Posterior cingulate gyrus (tissue), 11 donors: ENCODE measurements at regions not wholly inside any gene's neighbourhood (a gene's known extent, or its start where the extent isn't known, plus 50 kb on each side); places are given as distances from the start of the nearest gene placed in this dataset.

Experiments used
- DNase-seq, 10 donors: peaks; one replicate each; pipeline versions ENCODE4 v3.0.0 to v3.0.0-alpha.2; 2020 to 2021; ENCODE audit warnings: mixed read lengths in 3 of 10
- intact Hi-C: fragments of 100-400 bp; cut with DNase I; formaldehyde crosslinking; loops from one replicate; pipeline ENCODE4 v1.15.1; 2023

GRCh38 chr11:109552376-109552775 is 130.4 kb downstream of the C11orf87 start:
- DNase-seq = no peak
- intact Hi-C loops = no loop called here

- intact Hi-C loops = no loop called here
- no peak for DNase-seq
These were observed 131.3 kb downstream of the C11orf87 start for GRCh38 chr11:109553284-109553683.

GRCh38 chr11:109554951-109555350 is 133.0 kb downstream of the C11orf87 start:
- DNase-seq = no peak
- intact Hi-C loops = no loop called here

- DNase-seq = no peak
- intact Hi-C loops = no loop called here
These were observed 142.3 kb downstream of the C11orf87 start for GRCh38 chr11:109564241-109564640.

GRCh38 chr11:109582470-109582869 is 160.5 kb downstream of the C11orf87 start:
- intact Hi-C loops = no loop called here
- DNase-seq = no peak

GRCh38 chr11:109584001-109584972 is 162.3 kb downstream of the C11orf87 start:
- intact Hi-C loops = no loop called here
- DNase-seq = no peak

- intact Hi-C loops = no loop called here
- no peak for DNase-seq
These were observed 164.8 kb downstream of the C11orf87 start for GRCh38 chr11:109586789-109587188.

GRCh38 chr11:109590782-109591181 is 168.8 kb downstream of the C11orf87 start:
- DNase-seq = no peak
- intact Hi-C loops = no loop called here

GRCh38 chr11:109597336-109597735 is 175.3 kb downstream of the C11orf87 start:
- no peak for DNase-seq
- intact Hi-C loops = no loop called here

- intact Hi-C loops = no loop called here
- DNase-seq = no peak
These were observed 182.8 kb downstream of the C11orf87 start for GRCh38 chr11:109604481-109605400.

GRCh38 chr11:109606256-109606655 is 184.3 kb downstream of the C11orf87 start:
- intact Hi-C loops = no loop called here

GRCh38 chr11:109609454-109610185 is 187.6 kb downstream of the C11orf87 start:
- intact Hi-C loops = no loop called here

More at GRCh38 chr11:109606256-109606655, 184.3 kb downstream of the C11orf87 start:
- DNase-seq = no peak

GRCh38 chr11:109612496-109612895 is 190.5 kb downstream of the C11orf87 start:
- DNase-seq = no peak
- intact Hi-C loops = no loop called here

More at GRCh38 chr11:109609454-109610185, 187.6 kb downstream of the C11orf87 start:
- no peak for DNase-seq

GRCh38 chr11:109619498-109619897 is 197.5 kb downstream of the C11orf87 start:
- no peak for DNase-seq
- intact Hi-C loops = no loop called here

- no peak for DNase-seq
- intact Hi-C loops = no loop called here
These were observed 207.7 kb downstream of the C11orf87 start for GRCh38 chr11:109629734-109630133.

GRCh38 chr11:109641549-109641948 is 219.6 kb downstream of the C11orf87 start:
- DNase-seq = no peak
- intact Hi-C loops = no loop called here

GRCh38 chr11:109644152-109644551 is 222.2 kb downstream of the C11orf87 start:
- DNase-seq = peak; percentile 42 to 92 (median 54)
- intact Hi-C loops = no loop called here

GRCh38 chr11:109648804-109649203 is 226.8 kb downstream of the C11orf87 start:
- intact Hi-C loops = no loop called here
- no peak for DNase-seq

GRCh38 chr11:109654091-109654490 is 232.1 kb downstream of the C11orf87 start:
- intact Hi-C loops = no loop called here
- no peak for DNase-seq

GRCh38 chr11:109658190-109658589 is 236.2 kb downstream of the C11orf87 start:
- intact Hi-C loops = no loop called here
- no peak for DNase-seq
